Gastroesophageal sphincter (tissue), 3 donors: ENCODE measurements at regions not wholly inside any gene's neighbourhood (a gene's known extent, or its start where the extent isn't known, plus 50 kb on each side); places are given as distances from the start of the nearest gene placed in this dataset.

ENCODE experiments used
- CTCF ChIP-seq, 4 experiments: fragments of 200-600 bp in 2 of 4; fragments of 450-650 bp in 2 of 4; sonication (generic) in 1 of 4; IDR thresholded peaks; one replicate each; pipeline ENCODE4 v1.5.1; 2017 to 2019; ENCODE audit warnings: antibody characterized with exemption in 4 of 4, mild to moderate bottlenecking in 2 of 4, moderate library complexity in 2 of 4
- EP300 ChIP-seq: sonication (generic); formaldehyde crosslinking; IDR thresholded peaks from one replicate; pipeline ENCODE4 v1.6.1; 2017; ENCODE audit warnings: antibody characterized with exemption, mild to moderate bottlenecking
- POLR2A ChIP-seq, 2 donors: fragments of 450-650 bp; IDR thresholded peaks; one replicate each; pipeline ENCODE4 v1.6.1; 2017; ENCODE audit warnings: antibody characterized with exemption in 2 of 2, mild to moderate bottlenecking in 2 of 2, moderate library complexity in 1 of 2
- POLR2AphosphoS5 ChIP-seq: sonication (generic); formaldehyde crosslinking; IDR thresholded peaks from one replicate; pipeline ENCODE4 v1.6.1; 2017; ENCODE audit warnings: antibody characterized with exemption

GRCh38 chr3:5404718-5405117, 217.2 kb downstream of the EDEM1 start:
- TF ChIP-seq POLR2A (IDR thresholded peaks at IDR 0.05) (no peak), CTCF (IDR thresholded peaks at IDR 0.05) (no peak), POLR2AphosphoS5 (no peak), EP300 (no peak)
